Body of pancreas (tissue), 4 donors: ENCODE measurements at regions not wholly inside any gene's neighbourhood (a gene's known extent, or its start where the extent isn't known, plus 50 kb on each side); places are given as distances from the start of the nearest gene placed in this dataset.

Source experiments
- POLR2A ChIP-seq, 3 donors: fragments of 450-650 bp; IDR thresholded peaks; one replicate each; pipeline ENCODE4 v1.6.1; 2016; ENCODE audit warnings: antibody characterized with exemption in 3 of 3, mild to moderate bottlenecking in 2 of 3
- TF ChIP-seq, protein P1 (sequence below), 7 experiments: fragments of 450-650 bp in 4 of 7; fragments of 200-600 bp in 3 of 7; sonication (generic) in 3 of 7; IDR thresholded peaks; one replicate each; pipeline ENCODE4 v1.5.1; 2016 to 2019; ENCODE audit warnings: antibody characterized with exemption in 7 of 7

DNA sequence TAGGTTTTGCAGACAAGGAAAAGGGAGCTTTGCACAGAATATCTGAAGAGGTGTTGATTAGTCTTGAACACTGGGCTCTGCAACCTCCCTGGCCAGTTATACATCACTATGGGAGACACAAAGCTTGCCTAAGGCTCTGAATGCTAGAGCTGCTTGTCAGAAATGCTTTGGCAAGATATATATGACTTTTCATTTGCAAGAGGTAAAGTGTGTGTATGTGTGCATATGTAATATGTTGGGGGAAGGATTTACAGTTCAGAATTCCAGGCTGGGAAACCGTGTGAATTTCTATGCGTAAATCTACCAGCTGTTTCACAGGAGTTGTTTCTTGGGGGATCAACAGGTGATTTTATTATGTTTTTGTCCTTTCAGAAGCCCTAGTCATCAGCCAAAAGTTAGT, 350.9 kb downstream of the TMEM114 start:
- TF ChIP-seq, protein P1, sequence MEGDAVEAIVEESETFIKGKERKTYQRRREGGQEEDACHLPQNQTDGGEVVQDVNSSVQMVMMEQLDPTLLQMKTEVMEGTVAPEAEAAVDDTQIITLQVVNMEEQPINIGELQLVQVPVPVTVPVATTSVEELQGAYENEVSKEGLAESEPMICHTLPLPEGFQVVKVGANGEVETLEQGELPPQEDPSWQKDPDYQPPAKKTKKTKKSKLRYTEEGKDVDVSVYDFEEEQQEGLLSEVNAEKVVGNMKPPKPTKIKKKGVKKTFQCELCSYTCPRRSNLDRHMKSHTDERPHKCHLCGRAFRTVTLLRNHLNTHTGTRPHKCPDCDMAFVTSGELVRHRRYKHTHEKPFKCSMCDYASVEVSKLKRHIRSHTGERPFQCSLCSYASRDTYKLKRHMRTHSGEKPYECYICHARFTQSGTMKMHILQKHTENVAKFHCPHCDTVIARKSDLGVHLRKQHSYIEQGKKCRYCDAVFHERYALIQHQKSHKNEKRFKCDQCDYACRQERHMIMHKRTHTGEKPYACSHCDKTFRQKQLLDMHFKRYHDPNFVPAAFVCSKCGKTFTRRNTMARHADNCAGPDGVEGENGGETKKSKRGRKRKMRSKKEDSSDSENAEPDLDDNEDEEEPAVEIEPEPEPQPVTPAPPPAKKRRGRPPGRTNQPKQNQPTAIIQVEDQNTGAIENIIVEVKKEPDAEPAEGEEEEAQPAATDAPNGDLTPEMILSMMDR (IDR thresholded peaks at IDR 0.05), result no peak
- no peak for TF ChIP-seq POLR2A (IDR thresholded peaks at IDR 0.05)
